ENCODE measurements at regions not wholly inside any gene's neighbourhood (a gene's known extent, or its start where the extent isn't known, plus 50 kb on each side); places are given as distances from the start of the nearest gene placed in this dataset.

- no peaks in the 10 kb centered on the region for H3K4me1 ChIP-seq (ENCODE audit: control insufficient read depth in 1 of 2, insufficient read depth in 2 of 2, low read length in 2 of 2)
- H3K4me3 ChIP-seq (ENCODE audit: low read depth in 1 of 2, low read length in 2 of 2): no peak overlapping the region
- H3K9me3 ChIP-seq (ENCODE audit: control insufficient read depth in 1 of 2, low read length in 2 of 2): no peaks in the 10 kb centered on the region
- H3K9ac ChIP-seq (ENCODE audit: low read depth in 1 of 2, low read length in 2 of 2): no peak overlapping the region
- H3K36me3 ChIP-seq (ENCODE audit: control insufficient read depth in 1 of 2, insufficient read depth in 2 of 2, low read length in 2 of 2): no peaks in the 10 kb centered on the region
- no peaks in the 10 kb centered on the region for H3K27me3 ChIP-seq (ENCODE audit: control insufficient read depth in 1 of 2, insufficient read depth in 2 of 2, low read length in 2 of 2)
- no peak overlapping the region for H3K27ac ChIP-seq (ENCODE audit: low read depth, low read length)
These were observed 181.3 kb downstream of the INSIG2 start for GRCh38 chr2:118269408-118270051.

- Histone ChIP-seq H3K36me3 (ENCODE audit: control insufficient read depth in 1 of 2, insufficient read depth in 2 of 2, low read length in 2 of 2) (no peaks in the 10 kb centered on the region), H3K9me3 (ENCODE audit: control insufficient read depth in 1 of 2, low read length in 2 of 2) (no peaks in the 10 kb centered on the region), H3K9ac (ENCODE audit: low read depth in 1 of 2, low read length in 2 of 2) (no peak overlapping the region), H3K27ac (ENCODE audit: low read depth, low read length) (no peak overlapping the region), H3K4me1 (ENCODE audit: control insufficient read depth in 1 of 2, insufficient read depth in 2 of 2, low read length in 2 of 2) (no peaks in the 10 kb centered on the region), H3K27me3 (ENCODE audit: control insufficient read depth in 1 of 2, insufficient read depth in 2 of 2, low read length in 2 of 2) (no peaks in the 10 kb centered on the region), H3K4me3 (ENCODE audit: low read depth in 1 of 2, low read length in 2 of 2) (no peak overlapping the region)
These were observed 180.0 kb downstream of the INSIG2 start for GRCh38 chr2:118268268-118268667.

DNA sequence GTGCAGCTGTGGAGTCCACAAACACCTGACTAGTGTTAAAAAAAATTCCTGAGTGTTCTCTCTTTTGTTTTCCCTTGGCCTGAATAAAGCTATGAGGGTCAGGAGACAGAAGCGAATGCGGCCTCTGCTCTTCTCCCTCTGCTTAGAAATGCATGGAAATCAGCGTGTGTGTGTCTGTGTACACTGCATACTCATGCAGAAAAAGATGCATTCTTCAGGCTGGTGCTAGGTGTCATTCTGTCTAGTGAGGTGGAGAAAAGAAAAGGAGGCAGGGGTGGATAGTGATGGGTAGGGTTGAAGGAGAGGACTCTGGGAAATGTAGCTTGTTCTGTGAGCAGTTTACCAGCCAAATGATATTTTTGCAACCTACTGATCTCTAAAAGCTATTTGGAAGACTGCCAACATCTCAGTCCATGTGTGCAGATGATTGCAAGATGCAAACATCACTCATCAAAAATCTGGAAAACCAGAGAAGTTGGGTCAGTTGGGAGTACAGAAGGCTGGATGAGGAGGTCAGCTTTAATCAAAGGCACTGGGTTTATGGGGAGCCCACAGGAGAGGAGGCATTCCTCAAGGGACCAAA lies 177.7 kb downstream of the INSIG2 start:
- Histone ChIP-seq H3K27me3 (ENCODE audit: control insufficient read depth in 1 of 2, insufficient read depth in 2 of 2, low read length in 2 of 2) (peaks cover 0 to 3% of the 10 kb centered on the region in 2 donors), H3K9ac (ENCODE audit: low read depth in 1 of 2, low read length in 2 of 2) (no peak overlapping the region), H3K36me3 (ENCODE audit: control insufficient read depth in 1 of 2, insufficient read depth in 2 of 2, low read length in 2 of 2) (no peaks in the 10 kb centered on the region), H3K9me3 (ENCODE audit: control insufficient read depth in 1 of 2, low read length in 2 of 2) (no peaks in the 10 kb centered on the region), H3K4me3 (ENCODE audit: low read depth in 1 of 2, low read length in 2 of 2) (no peak overlapping the region), H3K4me1 (ENCODE audit: control insufficient read depth in 1 of 2, insufficient read depth in 2 of 2, low read length in 2 of 2) (no peaks in the 10 kb centered on the region), H3K27ac (ENCODE audit: low read depth, low read length) (no peak overlapping the region)

DNA sequence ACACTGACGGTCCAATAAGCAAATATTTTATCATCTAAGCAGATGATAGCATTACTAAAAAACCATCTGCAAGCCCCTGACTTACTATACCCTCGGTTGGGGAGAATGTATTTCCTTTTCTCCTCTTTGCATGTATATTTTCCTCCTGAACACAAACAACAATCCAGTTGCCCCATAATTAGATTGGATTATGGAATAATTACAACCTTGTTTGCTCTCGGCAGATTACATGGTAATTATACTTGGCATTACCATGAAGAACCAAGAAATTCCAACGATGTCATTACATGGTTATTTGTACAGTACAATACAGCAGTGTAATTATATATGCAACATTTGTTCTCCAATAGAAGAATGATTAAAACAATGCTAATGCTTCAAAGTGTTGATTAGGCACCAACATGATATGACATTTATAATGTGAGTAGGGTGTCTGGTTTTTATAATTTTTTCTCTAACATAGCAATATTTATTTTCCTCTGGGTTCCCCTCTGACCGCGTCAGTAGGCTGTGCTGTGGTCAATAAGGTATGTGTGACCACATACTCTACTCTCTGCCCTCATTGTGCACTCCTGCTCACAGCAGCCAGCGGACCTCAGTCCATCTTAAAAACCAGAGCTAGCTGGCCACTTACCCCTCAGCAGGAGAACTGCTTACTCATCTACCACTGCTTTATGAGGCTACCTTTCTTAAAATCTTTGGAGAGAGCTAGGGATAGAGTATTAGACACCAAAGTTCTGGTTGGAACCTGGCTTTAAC lies 176.1 kb downstream of the INSIG2 start:
- Histone ChIP-seq H3K4me3 (ENCODE audit: low read depth in 1 of 2, low read length in 2 of 2) (no peak overlapping the region), H3K27me3 (ENCODE audit: control insufficient read depth in 1 of 2, insufficient read depth in 2 of 2, low read length in 2 of 2) (peaks cover 0 to 3% of the 10 kb centered on the region in 2 donors), H3K36me3 (ENCODE audit: control insufficient read depth in 1 of 2, insufficient read depth in 2 of 2, low read length in 2 of 2) (no peaks in the 10 kb centered on the region), H3K4me1 (ENCODE audit: control insufficient read depth in 1 of 2, insufficient read depth in 2 of 2, low read length in 2 of 2) (no peaks in the 10 kb centered on the region), H3K9me3 (ENCODE audit: control insufficient read depth in 1 of 2, low read length in 2 of 2) (no peaks in the 10 kb centered on the region), H3K9ac (ENCODE audit: low read depth in 1 of 2, low read length in 2 of 2) (no peak overlapping the region), H3K27ac (ENCODE audit: low read depth, low read length) (no peak overlapping the region)

- Histone ChIP-seq H3K27me3 (ENCODE audit: control insufficient read depth in 1 of 2, insufficient read depth in 2 of 2, low read length in 2 of 2) (peaks cover 3 to 4% of the 10 kb centered on the region in 2 donors), H3K4me1 (ENCODE audit: control insufficient read depth in 1 of 2, insufficient read depth in 2 of 2, low read length in 2 of 2) (peaks cover 0 to 5% of the 10 kb centered on the region in 2 donors)
These were observed 169.4 kb downstream of the INSIG2 start for GRCh38 chr2:118257696-118258095.

GRCh38 chr2:118255771-118256372 lies 167.6 kb downstream of the INSIG2 start:
- no peak overlapping the region for H3K9ac ChIP-seq (ENCODE audit: low read depth in 1 of 2, low read length in 2 of 2)
- peaks cover 0 to 4% of the 10 kb centered on the region in 2 donors for H3K27me3 ChIP-seq (ENCODE audit: control insufficient read depth in 1 of 2, insufficient read depth in 2 of 2, low read length in 2 of 2)
- H3K36me3 ChIP-seq (ENCODE audit: control insufficient read depth in 1 of 2, insufficient read depth in 2 of 2, low read length in 2 of 2): no peaks in the 10 kb centered on the region

More at GRCh38 chr2:118257696-118258095, 169.4 kb downstream of the INSIG2 start:
- no peak overlapping the region for H3K27ac ChIP-seq (ENCODE audit: low read depth, low read length)
- no peak overlapping the region for H3K4me3 ChIP-seq (ENCODE audit: low read depth in 1 of 2, low read length in 2 of 2)
- no peaks in the 10 kb centered on the region for H3K9me3 ChIP-seq (ENCODE audit: control insufficient read depth in 1 of 2, low read length in 2 of 2)
- no peaks in the 10 kb centered on the region for H3K36me3 ChIP-seq (ENCODE audit: control insufficient read depth in 1 of 2, insufficient read depth in 2 of 2, low read length in 2 of 2)
- no peak overlapping the region for H3K9ac ChIP-seq (ENCODE audit: low read depth in 1 of 2, low read length in 2 of 2)

DNA sequence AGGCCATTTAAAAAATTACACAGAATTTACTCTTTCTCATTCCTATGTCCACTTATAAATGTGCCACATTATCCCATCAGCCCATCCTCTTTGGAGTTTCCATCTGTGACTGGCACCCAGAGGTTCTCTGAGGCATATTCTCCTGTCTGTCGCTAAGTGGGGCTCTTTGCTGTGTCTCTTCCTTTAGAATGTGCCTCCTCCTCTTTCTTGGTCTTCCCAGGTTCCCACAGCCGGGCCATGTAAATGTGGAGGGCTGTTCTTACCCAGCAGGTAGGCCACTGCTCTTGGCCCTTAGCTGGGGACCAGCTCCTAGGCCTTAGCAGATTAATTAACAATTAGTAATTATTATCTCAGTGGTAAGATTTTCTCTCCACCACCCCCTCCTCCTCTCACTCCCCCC lies 167.0 kb downstream of the INSIG2 start:
- H3K4me1 ChIP-seq (ENCODE audit: control insufficient read depth in 1 of 2, insufficient read depth in 2 of 2, low read length in 2 of 2): peaks cover 0 to 5% of the 10 kb centered on the region in 2 donors
- H3K4me3 ChIP-seq (ENCODE audit: low read depth in 1 of 2, low read length in 2 of 2): no peak overlapping the region
- H3K9ac ChIP-seq (ENCODE audit: low read depth in 1 of 2, low read length in 2 of 2): no peak overlapping the region
- H3K27ac ChIP-seq (ENCODE audit: low read depth, low read length): no peak overlapping the region
- H3K36me3 ChIP-seq (ENCODE audit: control insufficient read depth in 1 of 2, insufficient read depth in 2 of 2, low read length in 2 of 2): no peaks in the 10 kb centered on the region
- peaks cover 0 to 4% of the 10 kb centered on the region in 2 donors for H3K27me3 ChIP-seq (ENCODE audit: control insufficient read depth in 1 of 2, insufficient read depth in 2 of 2, low read length in 2 of 2)
- no peaks in the 10 kb centered on the region for H3K9me3 ChIP-seq (ENCODE audit: control insufficient read depth in 1 of 2, low read length in 2 of 2)

More at GRCh38 chr2:118255771-118256372, 167.6 kb downstream of the INSIG2 start:
- H3K9me3 ChIP-seq (ENCODE audit: control insufficient read depth in 1 of 2, low read length in 2 of 2): no peaks in the 10 kb centered on the region
- H3K4me1 ChIP-seq (ENCODE audit: control insufficient read depth in 1 of 2, insufficient read depth in 2 of 2, low read length in 2 of 2): peaks cover 0 to 5% of the 10 kb centered on the region in 2 donors
- no peak overlapping the region for H3K4me3 ChIP-seq (ENCODE audit: low read depth in 1 of 2, low read length in 2 of 2)
- H3K27ac ChIP-seq (ENCODE audit: low read depth, low read length): no peak overlapping the region

- Histone ChIP-seq H3K4me1 (ENCODE audit: control insufficient read depth in 1 of 2, insufficient read depth in 2 of 2, low read length in 2 of 2) (peaks cover 0 to 5% of the 10 kb centered on the region in 2 donors), H3K4me3 (ENCODE audit: low read depth in 1 of 2, low read length in 2 of 2) (no peak overlapping the region), H3K36me3 (ENCODE audit: control insufficient read depth in 1 of 2, insufficient read depth in 2 of 2, low read length in 2 of 2) (no peaks in the 10 kb centered on the region), H3K27me3 (ENCODE audit: control insufficient read depth in 1 of 2, insufficient read depth in 2 of 2, low read length in 2 of 2) (peaks cover 0 to 4% of the 10 kb centered on the region in 2 donors), H3K9me3 (ENCODE audit: control insufficient read depth in 1 of 2, low read length in 2 of 2) (no peaks in the 10 kb centered on the region), H3K27ac (ENCODE audit: low read depth, low read length) (no peak overlapping the region), H3K9ac (ENCODE audit: low read depth in 1 of 2, low read length in 2 of 2) (no peak overlapping the region)
These were observed 165.8 kb downstream of the INSIG2 start for GRCh38 chr2:118254116-118254515.

GRCh38 chr2:118251427-118251826 lies 163.2 kb downstream of the INSIG2 start:
- Histone ChIP-seq H3K27ac (ENCODE audit: low read depth, low read length) (no peak overlapping the region), H3K36me3 (ENCODE audit: control insufficient read depth in 1 of 2, insufficient read depth in 2 of 2, low read length in 2 of 2) (no peaks in the 10 kb centered on the region), H3K9me3 (ENCODE audit: control insufficient read depth in 1 of 2, low read length in 2 of 2) (no peaks in the 10 kb centered on the region), H3K9ac (ENCODE audit: low read depth in 1 of 2, low read length in 2 of 2) (no peak overlapping the region), H3K27me3 (ENCODE audit: control insufficient read depth in 1 of 2, insufficient read depth in 2 of 2, low read length in 2 of 2) (no peaks in the 10 kb centered on the region), H3K4me3 (ENCODE audit: low read depth in 1 of 2, low read length in 2 of 2) (no peak overlapping the region), H3K4me1 (ENCODE audit: control insufficient read depth in 1 of 2, insufficient read depth in 2 of 2, low read length in 2 of 2) (peaks cover 0 to 5% of the 10 kb centered on the region in 2 donors)

DNA sequence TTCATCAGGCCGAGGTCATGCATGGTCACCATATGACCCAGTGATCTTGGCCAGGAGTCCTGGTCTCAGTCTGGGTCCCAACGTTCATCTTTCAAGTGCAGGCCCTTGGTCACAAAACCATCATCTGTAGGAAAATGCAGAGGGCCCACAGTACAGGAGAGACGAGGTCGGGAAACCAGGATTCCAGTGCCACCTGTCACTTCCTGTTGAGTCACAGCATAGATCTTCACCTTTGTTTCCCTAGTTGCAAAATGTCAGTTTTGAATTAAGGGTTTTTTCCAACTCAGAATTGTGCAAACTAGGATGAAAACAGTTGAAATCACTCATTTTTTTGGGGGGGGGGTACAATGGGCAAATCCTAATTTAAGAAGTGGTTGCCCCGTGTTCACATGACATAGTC lies 162.2 kb downstream of the INSIG2 start:
- Histone ChIP-seq H3K36me3 (ENCODE audit: control insufficient read depth in 1 of 2, insufficient read depth in 2 of 2, low read length in 2 of 2) (no peaks in the 10 kb centered on the region), H3K9ac (ENCODE audit: low read depth in 1 of 2, low read length in 2 of 2) (no peak overlapping the region), H3K4me3 (ENCODE audit: low read depth in 1 of 2, low read length in 2 of 2) (no peak overlapping the region), H3K27me3 (ENCODE audit: control insufficient read depth in 1 of 2, insufficient read depth in 2 of 2, low read length in 2 of 2) (no peaks in the 10 kb centered on the region), H3K4me1 (ENCODE audit: control insufficient read depth in 1 of 2, insufficient read depth in 2 of 2, low read length in 2 of 2) (peaks cover 0 to 5% of the 10 kb centered on the region in 2 donors), H3K27ac (ENCODE audit: low read depth, low read length) (no peak overlapping the region), H3K9me3 (ENCODE audit: control insufficient read depth in 1 of 2, low read length in 2 of 2) (no peaks in the 10 kb centered on the region)
